LNCAP (cell line): ENCODE measurements at regions not wholly inside any gene's neighbourhood (a gene's known extent, or its start where the extent isn't known, plus 50 kb on each side); places are given as distances from the start of the nearest gene placed in this dataset.

Experiments used
- CTCF ChIP-seq: fragments of 450-650 bp; IDR thresholded peaks from 2 replicates; pipeline ENCODE4 v1.5.1; 2017; ENCODE audit warnings: mild to moderate bottlenecking

- TF ChIP-seq CTCF = no peak
Observed at GRCh38 chrY:26555015-26555414, 933.1 kb downstream of the CDY1 start.

- TF ChIP-seq CTCF = peak; percentile 48
Observed at GRCh38 chrY:26562976-26563375, 941.1 kb downstream of the CDY1 start.
